ENCODE measurements at regions not wholly inside any gene's neighbourhood (a gene's known extent, or its start where the extent isn't known, plus 50 kb on each side); places are given as distances from the start of the nearest gene placed in this dataset.

GRCh38 chr18:60469387-60470100, 97.0 kb upstream of the MC4R start:
- H2AK5ac ChIP-seq (ENCODE audit: insufficient read length, low read length) = no peak overlapping the region
- no peak overlapping the region for H4K5ac ChIP-seq (ENCODE audit: insufficient read length, low read depth, low read length)
- Mint-ChIP-seq H3K27me3 (ENCODE audit: low read depth) (no peaks in the 10 kb centered on the region), H3K27ac (no peak overlapping the region), H3K4me1 (no peaks in the 10 kb centered on the region), H3K4me3 (no peak overlapping the region), H3K9me3 (peaks cover 2% of the 10 kb centered on the region in 2 experiments; a peak in 2 of 5 replicates), H3K36me3 (ENCODE audit: insufficient read depth in 1 of 3, low read depth in 3 of 3) (no peaks in the 10 kb centered on the region)
- H3K27ac ChIP-seq (ENCODE audit: insufficient read length, low read depth, low read length) = no peak overlapping the region
- no CpG with 5 or more reads among the region's 5 CpGs for WGBS (ENCODE audit: extremely low coverage, insufficient read length, low lambda C conversion rate)
- no peak overlapping the region for H3K56ac ChIP-seq (ENCODE audit: insufficient read length, low read depth, low read length)
- H3K9me3 ChIP-seq (ENCODE audit: control insufficient read depth, low read depth, low read length) = no peaks in the 10 kb centered on the region
- H3K9ac ChIP-seq (ENCODE audit: extremely low read depth, insufficient read length, low read length) = no peak overlapping the region
- TF ChIP-seq, protein P1, sequence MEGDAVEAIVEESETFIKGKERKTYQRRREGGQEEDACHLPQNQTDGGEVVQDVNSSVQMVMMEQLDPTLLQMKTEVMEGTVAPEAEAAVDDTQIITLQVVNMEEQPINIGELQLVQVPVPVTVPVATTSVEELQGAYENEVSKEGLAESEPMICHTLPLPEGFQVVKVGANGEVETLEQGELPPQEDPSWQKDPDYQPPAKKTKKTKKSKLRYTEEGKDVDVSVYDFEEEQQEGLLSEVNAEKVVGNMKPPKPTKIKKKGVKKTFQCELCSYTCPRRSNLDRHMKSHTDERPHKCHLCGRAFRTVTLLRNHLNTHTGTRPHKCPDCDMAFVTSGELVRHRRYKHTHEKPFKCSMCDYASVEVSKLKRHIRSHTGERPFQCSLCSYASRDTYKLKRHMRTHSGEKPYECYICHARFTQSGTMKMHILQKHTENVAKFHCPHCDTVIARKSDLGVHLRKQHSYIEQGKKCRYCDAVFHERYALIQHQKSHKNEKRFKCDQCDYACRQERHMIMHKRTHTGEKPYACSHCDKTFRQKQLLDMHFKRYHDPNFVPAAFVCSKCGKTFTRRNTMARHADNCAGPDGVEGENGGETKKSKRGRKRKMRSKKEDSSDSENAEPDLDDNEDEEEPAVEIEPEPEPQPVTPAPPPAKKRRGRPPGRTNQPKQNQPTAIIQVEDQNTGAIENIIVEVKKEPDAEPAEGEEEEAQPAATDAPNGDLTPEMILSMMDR (conservative IDR thresholded peaks at IDR 0.05) = no peak
- H3K79me1 ChIP-seq (ENCODE audit: insufficient read depth, low read depth, low read length, poor library complexity, severe bottlenecking) = no peaks in the 10 kb centered on the region
- H3K18ac ChIP-seq (ENCODE audit: insufficient read length, low read depth, low read length) = no peak overlapping the region
- H4K8ac ChIP-seq (replicated peaks; ENCODE audit: insufficient read length, low read depth, low read length) = no peak overlapping the region
- no peak overlapping the region for H3T11ph ChIP-seq (ENCODE audit: low read length)
- H3K23me2 ChIP-seq (ENCODE audit: insufficient read length, low read depth, low read length, poor library complexity, severe bottlenecking) = no peaks in the 10 kb centered on the region
- H3K14ac ChIP-seq (ENCODE audit: insufficient read depth, low read length) = no peak overlapping the region
- H3K79me2 ChIP-seq (ENCODE audit: insufficient read depth, low read length) = no peaks in the 10 kb centered on the region
- H2BK15ac ChIP-seq (ENCODE audit: low read depth, low read length) = no peak overlapping the region
- H3K4ac ChIP-seq (ENCODE audit: low read depth, low read length) = no peak overlapping the region
- no peaks in the 10 kb centered on the region for H3K27me3 ChIP-seq (ENCODE audit: insufficient read depth, low read length)
- H4K20me1 ChIP-seq (ENCODE audit: control insufficient read depth, insufficient read depth, insufficient read length) = no peaks in the 10 kb centered on the region
- H2BK12ac ChIP-seq (ENCODE audit: insufficient read length, low read depth, low read length) = no peak overlapping the region
- H3K23ac ChIP-seq (ENCODE audit: insufficient read length, low read depth, low read length) = no peak overlapping the region
- H3K4me2 ChIP-seq (ENCODE audit: insufficient read depth, insufficient read length, low read length) = no peak overlapping the region
- H2BK20ac ChIP-seq (ENCODE audit: low read depth, low read length, poor library complexity, severe bottlenecking) = no peak overlapping the region
- H3K4me1 ChIP-seq (ENCODE audit: insufficient read depth, low read length) = no peaks in the 10 kb centered on the region
- DNase-seq = no peak
- no peak overlapping the region for H2BK120ac ChIP-seq (ENCODE audit: low read depth, low read length, poor library complexity, severe bottlenecking)
- no peak overlapping the region for H2BK5ac ChIP-seq (ENCODE audit: insufficient read length, low read length)
- no peak overlapping the region for H4K91ac ChIP-seq (ENCODE audit: insufficient read length, low read depth, low read length)
- no peak overlapping the region for H2AFZ ChIP-seq (ENCODE audit: low read length)
